ENCODE measurements at regions not wholly inside any gene's neighbourhood (a gene's known extent, or its start where the extent isn't known, plus 50 kb on each side); places are given as distances from the start of the nearest gene placed in this dataset.

DNA sequence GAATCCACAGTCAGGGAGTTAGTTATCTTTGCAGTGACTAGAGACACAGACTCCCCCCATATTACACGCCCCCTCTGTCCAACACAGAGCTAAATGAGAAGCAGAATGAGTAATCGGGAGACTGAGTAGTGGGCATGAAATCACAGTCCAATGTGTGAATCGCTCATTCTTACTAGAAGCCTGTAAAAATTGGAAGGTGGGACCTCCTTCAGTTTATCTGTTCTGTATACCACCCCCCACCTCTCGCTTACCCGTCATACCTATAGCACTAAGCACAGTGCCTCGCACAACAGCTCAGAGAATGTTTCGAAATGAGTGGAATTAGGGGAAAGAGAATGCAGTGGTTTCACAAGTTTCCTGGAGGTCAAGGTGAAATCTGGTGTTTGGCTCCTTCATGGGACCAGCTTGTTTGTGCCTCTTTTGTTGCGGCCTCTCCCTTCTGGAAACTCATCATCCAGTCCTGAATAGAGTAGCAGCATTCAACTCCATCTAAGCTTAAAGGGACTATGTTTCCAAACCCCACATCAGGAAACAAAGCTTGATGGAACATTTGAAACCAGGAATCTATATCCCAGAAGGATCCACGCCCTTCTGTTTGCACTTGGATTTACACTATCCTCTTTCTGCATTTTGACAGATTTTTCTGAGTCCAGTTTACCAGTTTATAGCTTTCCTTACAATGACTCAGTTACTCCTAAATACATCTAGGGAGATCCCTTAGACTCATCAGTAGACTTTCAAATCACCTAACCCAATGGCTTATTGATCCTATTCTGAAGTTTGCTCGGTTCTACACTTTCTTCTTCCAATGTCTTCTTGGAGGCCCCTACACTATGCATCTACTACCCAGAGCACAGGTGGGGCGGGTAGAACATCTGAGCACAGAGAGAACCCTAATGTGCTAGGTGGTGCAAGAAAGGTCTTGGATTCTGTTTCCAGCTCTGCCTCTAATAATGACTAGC lies 59.2 kb upstream of the PIM1 start:
- H3K9me3 Mint-ChIP-seq, result no peaks in the 10 kb centered on the region
- ATAC-seq, result peak; percentile 87 to 97
- H3K27ac Mint-ChIP-seq, result peak overlapping the region; percentile 61 to 72
- H3K4me1 Mint-ChIP-seq (ENCODE audit: low read depth in 2 of 2), result peaks cover 13 to 20% of the 10 kb centered on the region in 2 donors
- DNase-seq (ENCODE audit: low spot score), result no peak
- H3K36me3 Mint-ChIP-seq, result no peaks in the 10 kb centered on the region
- peaks cover 0 to 3% of the 10 kb centered on the region in 2 donors for H3K27me3 Mint-ChIP-seq
- peak overlapping the region; percentile 73 for H3K4me3 Mint-ChIP-seq

DNA sequence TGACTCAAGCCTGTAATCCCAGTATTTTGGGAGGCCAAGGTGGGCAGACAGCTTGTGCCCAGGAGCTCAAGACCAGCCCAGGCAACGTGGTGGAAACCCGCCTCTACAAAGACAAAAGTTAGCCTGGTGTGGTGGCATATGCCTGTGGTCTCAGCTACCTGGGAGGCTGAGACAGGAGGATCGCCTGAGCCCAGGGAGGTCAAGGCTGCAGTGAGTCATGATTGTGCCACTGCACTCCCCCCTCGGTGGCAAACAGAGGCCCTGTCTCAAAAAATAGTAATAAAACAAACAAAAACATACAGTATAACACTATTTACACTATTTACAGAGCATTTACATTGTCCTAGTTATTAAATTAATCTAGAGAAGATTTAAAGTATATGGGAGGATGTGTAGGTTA lies 56.0 kb upstream of the PIM1 start:
- no peaks in the 10 kb centered on the region for H3K36me3 Mint-ChIP-seq
- H3K4me1 Mint-ChIP-seq (ENCODE audit: low read depth in 2 of 2), result peaks cover 10 to 18% of the 10 kb centered on the region in 2 donors
- peaks cover 0 to 3% of the 10 kb centered on the region in 2 donors for H3K27me3 Mint-ChIP-seq
- no peak for DNase-seq (ENCODE audit: low spot score)
- ATAC-seq, result no peak
- no peaks in the 10 kb centered on the region for H3K9me3 Mint-ChIP-seq
- no peak overlapping the region for H3K27ac Mint-ChIP-seq
- no peak overlapping the region for H3K4me3 Mint-ChIP-seq

DNA sequence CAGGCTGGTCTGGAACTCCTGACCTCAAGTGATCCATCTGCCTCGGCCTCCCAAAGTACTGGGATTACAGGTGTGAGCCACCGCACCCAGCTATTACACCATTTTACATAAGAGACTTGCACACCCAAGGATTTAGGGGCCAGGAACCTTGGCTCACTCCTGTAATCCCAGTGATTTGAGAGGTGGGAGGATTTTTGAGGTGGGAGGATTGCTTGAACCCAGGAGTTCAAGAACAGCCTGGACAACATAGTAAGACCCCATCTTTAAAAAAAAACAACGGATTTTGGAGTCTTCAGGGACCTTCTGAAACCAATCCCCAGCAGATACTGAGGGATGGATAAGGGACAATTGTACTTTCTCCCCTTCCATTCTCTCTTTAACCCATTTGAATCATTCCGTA lies 55.3 kb upstream of the PIM1 start:
- Mint-ChIP-seq H3K27ac (no peak overlapping the region), H3K9me3 (no peaks in the 10 kb centered on the region), H3K36me3 (no peaks in the 10 kb centered on the region), H3K27me3 (peaks cover 0 to 3% of the 10 kb centered on the region in 2 donors), H3K4me3 (no peak overlapping the region), H3K4me1 (ENCODE audit: low read depth in 2 of 2) (peaks cover 10 to 16% of the 10 kb centered on the region in 2 donors)
- ATAC-seq (no peak), DNase-seq (ENCODE audit: low spot score) (no peak)

DNA sequence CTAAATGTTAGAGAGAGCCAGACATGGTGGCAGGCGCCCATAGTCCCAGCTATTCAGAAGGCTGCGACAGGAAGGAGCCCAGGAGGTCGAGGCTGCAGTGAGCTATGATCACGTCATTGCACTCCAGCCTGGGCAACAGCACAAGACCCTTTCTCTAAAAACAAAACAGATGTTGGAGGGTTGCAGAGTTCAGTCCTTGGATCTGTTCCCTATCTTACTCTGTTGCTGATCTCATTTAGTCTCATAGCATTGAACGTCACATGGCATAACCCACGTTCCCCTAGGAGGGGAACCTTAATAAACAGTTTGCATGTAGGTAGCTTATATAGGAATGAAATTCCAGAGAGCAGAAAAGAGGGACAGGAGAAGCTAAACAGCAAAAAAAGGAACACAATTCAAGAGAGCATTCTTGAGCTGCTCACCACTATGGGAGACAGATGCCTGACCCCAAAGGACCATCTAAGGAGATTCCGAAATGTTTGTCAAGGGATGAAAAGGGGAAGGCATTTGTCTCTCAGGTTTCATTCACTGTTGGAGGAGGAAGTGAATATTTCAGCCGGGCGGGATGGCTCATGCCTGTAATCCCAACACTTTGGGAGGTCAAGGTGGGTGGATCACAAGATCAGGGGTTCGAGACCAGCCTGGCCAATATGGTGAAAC lies 54.6 kb upstream of the PIM1 start:
- DNase-seq (ENCODE audit: low spot score) (no peak), ATAC-seq (no peak)
- H3K4me1 Mint-ChIP-seq (ENCODE audit: low read depth in 2 of 2), result peaks cover 8 to 9% of the 10 kb centered on the region in 2 donors
- H3K27me3 Mint-ChIP-seq, result peaks cover 0 to 3% of the 10 kb centered on the region in 2 donors
- no peaks in the 10 kb centered on the region for H3K9me3 Mint-ChIP-seq
- H3K4me3 Mint-ChIP-seq, result no peak overlapping the region
- H3K36me3 Mint-ChIP-seq, result no peaks in the 10 kb centered on the region
- no peak overlapping the region for H3K27ac Mint-ChIP-seq

GRCh38 chr6:37116326-37116725 lies 53.6 kb upstream of the PIM1 start:
- DNase-seq (ENCODE audit: low spot score), result no peak
- H3K4me1 Mint-ChIP-seq (ENCODE audit: low read depth in 2 of 2), result no peaks in the 10 kb centered on the region
- ATAC-seq, result no peak
- no peak overlapping the region for H3K27ac Mint-ChIP-seq
- H3K4me3 Mint-ChIP-seq, result no peak overlapping the region
- H3K9me3 Mint-ChIP-seq, result no peaks in the 10 kb centered on the region
- H3K27me3 Mint-ChIP-seq, result peaks cover 0 to 3% of the 10 kb centered on the region in 2 donors
- H3K36me3 Mint-ChIP-seq, result no peaks in the 10 kb centered on the region

DNA sequence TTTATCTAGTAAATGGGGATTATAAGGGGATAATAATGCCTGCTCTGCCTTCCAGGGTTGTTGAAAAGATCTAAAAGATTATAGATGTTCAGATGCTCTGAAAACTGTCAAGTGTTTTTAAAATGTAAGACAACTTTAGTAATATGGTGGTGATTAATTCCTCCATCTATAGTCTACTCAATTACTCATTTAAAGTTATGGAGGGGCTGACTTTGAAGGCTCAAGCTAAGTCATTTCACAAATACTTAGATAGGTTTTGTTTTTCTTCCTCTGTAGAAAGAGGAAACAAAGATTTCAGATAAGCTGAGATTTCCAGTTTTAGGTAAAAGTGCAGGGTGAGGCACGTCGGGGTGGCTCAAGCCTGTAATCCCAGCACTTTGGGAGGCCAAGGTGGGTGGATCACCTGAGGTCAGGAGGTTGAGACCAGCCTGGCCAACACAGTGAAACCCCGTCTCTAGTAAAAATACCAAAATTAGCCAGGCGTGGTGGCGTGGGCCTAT lies 50.5 kb upstream of the PIM1 start:
- H3K4me3 Mint-ChIP-seq, result no peak overlapping the region
- no peaks in the 10 kb centered on the region for H3K9me3 Mint-ChIP-seq
- peaks cover 0 to 4% of the 10 kb centered on the region in 2 donors for H3K27me3 Mint-ChIP-seq
- no peaks in the 10 kb centered on the region for H3K36me3 Mint-ChIP-seq
- DNase-seq (ENCODE audit: low spot score) (no peak), ATAC-seq (no peak)
- H3K4me1 Mint-ChIP-seq (ENCODE audit: low read depth in 2 of 2), result peaks cover 0 to 3% of the 10 kb centered on the region in 2 donors
- no peak overlapping the region for H3K27ac Mint-ChIP-seq

Measured in natural killer cell treated with Interleukin-12 subunit alpha and Interleukin-12 subunit beta and Interleukin-15 and Interleukin-18, amount 100 ng/mL, for 72 hours (primary cell).